GM21526 (cell line): ENCODE measurements at regions not wholly inside any gene's neighbourhood (a gene's known extent, or its start where the extent isn't known, plus 50 kb on each side); places are given as distances from the start of the nearest gene placed in this dataset.
"Not testable (repeated sequence)": the region's sequence is repeated elsewhere in the genome, so short reads cannot be mapped to it uniquely, and the experiment has no call there.

Experiments
- ATAC-seq: cut with Tn5 transposase; IDR thresholded peaks from one replicate; pipeline ENCODE4 v1.9.1; 2021; ENCODE audit warnings: moderate library complexity; ENCODE audit not compliant: unreplicated experiment, low FRiP score

GRCh38 chrX:45845142-45845541 lies 644.5 kb upstream of the DIPK2B start:
- ATAC-seq: no peak

- no peak for ATAC-seq
These were observed 642.8 kb upstream of the DIPK2B start for GRCh38 chrX:45843518-45843917.

GRCh38 chrX:45842926-45843315 lies 642.2 kb upstream of the DIPK2B start:
- ATAC-seq: no peak

GRCh38 chrX:45842207-45842925 lies 641.7 kb upstream of the DIPK2B start:
- ATAC-seq: no peak

- no peak for ATAC-seq
These were observed 639.8 kb upstream of the DIPK2B start for GRCh38 chrX:45840411-45840950.

- no peak for ATAC-seq
These were observed 629.7 kb upstream of the DIPK2B start for GRCh38 chrX:45830343-45830742.

- ATAC-seq: no peak
These were observed 623.8 kb upstream of the DIPK2B start for GRCh38 chrX:45824471-45824870.

- no peak for ATAC-seq
These were observed 622.9 kb upstream of the DIPK2B start for GRCh38 chrX:45823536-45823935.

GRCh38 chrX:45822124-45822523 lies 621.4 kb upstream of the DIPK2B start:
- ATAC-seq: no peak

- no peak for ATAC-seq
These were observed 618.2 kb upstream of the DIPK2B start for GRCh38 chrX:45818913-45819312.

GRCh38 chrX:45815441-45815840 lies 614.8 kb upstream of the DIPK2B start:
- ATAC-seq: no peak

- ATAC-seq: no peak
These were observed 610.6 kb upstream of the DIPK2B start for GRCh38 chrX:45811326-45811725.

GRCh38 chrX:45807572-45808425 lies 607.1 kb upstream of the DIPK2B start:
- ATAC-seq: no peak

GRCh38 chrX:45806410-45807121 lies 605.9 kb upstream of the DIPK2B start:
- no peak for ATAC-seq

GRCh38 chrX:45804276-45804675 lies 603.6 kb upstream of the DIPK2B start:
- ATAC-seq: no peak

GRCh38 chrX:45803383-45803921 lies 602.8 kb upstream of the DIPK2B start:
- no peak for ATAC-seq

GRCh38 chrX:45801554-45801953 lies 600.9 kb upstream of the DIPK2B start:
- ATAC-seq: no peak

- ATAC-seq: not testable (repeated sequence)
These were observed 600.2 kb upstream of the DIPK2B start for GRCh38 chrX:45800746-45801453.

GRCh38 chrX:45799576-45799975 lies 598.9 kb upstream of the DIPK2B start:
- ATAC-seq: no peak

GRCh38 chrX:45795546-45795945 lies 594.9 kb upstream of the DIPK2B start:
- no peak for ATAC-seq
